Ammon's horn (tissue), 1 donor: ENCODE measurements at regions not wholly inside any gene's neighbourhood (a gene's known extent, or its start where the extent isn't known, plus 50 kb on each side); places are given as distances from the start of the nearest gene placed in this dataset.
"Not testable (repeated sequence)": the region's sequence is repeated elsewhere in the genome, so short reads cannot be mapped to it uniquely, and the experiment has no call there.

ENCODE experiments used
- DNase-seq: peaks from one replicate; pipeline ENCODE4 v3.0.0-alpha.2; 2016; ENCODE audit warnings: low spot score

DNA sequence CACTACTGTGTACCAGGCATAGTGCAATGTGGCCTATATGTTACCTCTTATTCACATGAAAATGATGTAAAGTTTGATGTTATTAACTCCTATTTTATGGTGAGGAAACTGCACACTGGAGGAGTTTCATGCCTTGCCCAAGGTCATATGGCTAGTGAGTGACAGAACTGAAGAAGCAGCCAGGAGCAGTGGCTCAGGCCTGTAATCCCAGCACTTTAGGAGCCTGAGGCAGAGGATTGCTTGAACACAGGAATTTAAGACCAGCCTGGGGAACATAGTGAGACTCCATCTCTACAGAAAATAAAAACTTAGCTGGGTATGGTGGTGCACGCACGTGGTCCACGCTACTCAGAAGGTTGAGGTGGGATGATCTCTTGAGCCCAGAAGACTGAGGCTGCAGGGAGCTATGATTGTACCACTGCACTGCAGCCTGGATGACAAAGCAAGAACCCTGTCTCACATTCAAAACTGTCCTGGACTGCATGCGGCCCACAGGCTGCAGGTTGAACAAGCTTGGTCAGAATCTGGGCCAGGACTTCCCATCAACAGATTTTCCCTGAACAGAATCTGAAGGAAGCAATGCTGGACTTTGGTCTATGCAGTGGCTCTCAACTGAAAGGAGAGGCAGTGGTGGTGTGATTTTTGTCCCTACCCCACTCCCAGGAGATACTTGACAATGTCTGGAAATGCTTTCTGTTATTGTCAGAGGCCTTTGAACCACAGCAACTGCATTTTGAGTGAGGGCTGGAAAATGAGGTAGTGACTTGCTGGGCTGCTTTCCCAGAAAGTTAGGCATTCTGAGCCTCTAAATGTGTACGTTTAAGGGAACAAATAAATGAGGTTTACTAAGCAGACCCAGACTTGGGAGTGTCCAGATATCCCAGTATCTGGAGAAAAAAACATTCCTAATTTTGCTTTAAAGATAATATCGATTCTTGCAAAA lies 479.5 kb downstream of the TMEM114 start:
- no peak for DNase-seq

- no peak for DNase-seq
These were observed 480.6 kb downstream of the TMEM114 start for GRCh38 chr16:8109510-8110369.

DNA sequence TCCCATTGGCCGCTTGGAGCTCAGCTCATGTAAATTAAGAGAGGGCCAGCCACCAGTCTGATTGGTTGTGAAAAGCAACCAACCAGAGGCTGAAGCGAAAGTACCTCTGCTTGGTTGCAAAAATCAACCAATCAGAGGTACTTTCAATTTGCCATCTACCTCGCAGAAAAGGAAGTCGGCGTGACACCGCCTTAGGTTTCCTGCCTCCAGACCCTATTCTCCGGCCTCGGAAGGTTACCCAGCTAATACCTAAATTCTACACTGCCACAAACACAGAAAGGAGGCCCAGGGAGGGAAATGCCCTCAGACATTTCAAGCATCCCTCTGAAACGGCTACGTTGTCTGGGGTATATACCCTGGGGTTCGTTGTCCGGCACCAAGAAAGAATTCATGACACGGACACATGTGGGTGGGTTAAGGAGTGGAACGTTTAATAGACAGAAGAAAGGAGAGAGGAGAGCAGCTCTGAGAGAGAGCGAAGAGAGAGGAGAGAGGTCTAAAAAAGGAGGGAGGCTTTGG lies 481.3 kb downstream of the TMEM114 start:
- no peak for DNase-seq

DNA sequence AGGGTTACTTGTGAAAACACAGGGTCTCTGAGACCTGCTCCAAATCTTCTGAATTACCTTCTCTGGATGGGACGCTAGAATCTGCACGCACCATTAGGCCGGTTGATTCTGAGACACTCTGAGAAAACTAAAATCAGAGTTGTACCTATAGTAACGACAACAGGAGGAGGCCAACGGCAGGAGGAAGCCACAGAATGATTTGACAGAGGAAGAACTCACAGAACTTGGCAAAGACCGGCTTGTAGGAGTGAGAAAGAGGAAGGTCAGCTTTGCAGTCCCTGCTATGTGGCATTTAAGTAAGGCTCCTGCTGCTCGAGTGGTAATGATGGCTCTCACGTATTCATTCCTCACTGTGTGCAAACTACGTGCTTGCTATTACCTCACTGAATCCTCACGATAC lies 483.0 kb downstream of the TMEM114 start:
- DNase-seq, result no peak

DNA sequence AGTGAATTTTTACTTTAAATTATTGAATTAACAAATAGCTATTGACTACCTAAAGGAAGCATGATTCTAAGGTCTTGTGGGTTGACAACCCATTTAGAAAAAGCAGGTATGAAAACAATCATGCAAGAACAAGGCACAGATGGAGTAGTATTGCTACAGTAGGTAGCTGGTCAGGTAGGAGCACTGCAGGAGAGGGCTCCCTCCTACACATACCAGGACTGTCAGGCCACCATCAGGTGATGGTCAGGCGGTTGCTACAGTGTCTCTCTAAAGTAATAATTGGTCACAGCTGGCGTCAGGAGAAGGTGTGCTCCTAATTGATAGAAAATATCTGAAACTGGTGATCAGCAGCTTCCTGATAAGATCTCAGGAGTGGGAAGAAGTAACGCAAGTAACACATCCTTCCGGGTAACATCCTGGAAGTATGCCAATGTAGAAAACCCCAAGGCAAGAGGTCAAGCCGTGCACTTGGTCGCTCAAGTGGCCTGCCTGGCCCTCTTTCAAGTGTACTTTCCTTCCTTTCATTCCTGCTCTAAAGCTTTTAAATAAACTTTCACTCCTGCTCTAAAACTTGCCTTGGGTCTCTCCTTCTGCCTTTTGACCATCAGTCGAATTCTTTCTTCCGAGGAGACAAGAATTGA lies 486.5 kb downstream of the TMEM114 start:
- no peak for DNase-seq

- DNase-seq, result no peak
These were observed 490.7 kb downstream of the TMEM114 start for GRCh38 chr16:8099586-8099985.

DNA sequence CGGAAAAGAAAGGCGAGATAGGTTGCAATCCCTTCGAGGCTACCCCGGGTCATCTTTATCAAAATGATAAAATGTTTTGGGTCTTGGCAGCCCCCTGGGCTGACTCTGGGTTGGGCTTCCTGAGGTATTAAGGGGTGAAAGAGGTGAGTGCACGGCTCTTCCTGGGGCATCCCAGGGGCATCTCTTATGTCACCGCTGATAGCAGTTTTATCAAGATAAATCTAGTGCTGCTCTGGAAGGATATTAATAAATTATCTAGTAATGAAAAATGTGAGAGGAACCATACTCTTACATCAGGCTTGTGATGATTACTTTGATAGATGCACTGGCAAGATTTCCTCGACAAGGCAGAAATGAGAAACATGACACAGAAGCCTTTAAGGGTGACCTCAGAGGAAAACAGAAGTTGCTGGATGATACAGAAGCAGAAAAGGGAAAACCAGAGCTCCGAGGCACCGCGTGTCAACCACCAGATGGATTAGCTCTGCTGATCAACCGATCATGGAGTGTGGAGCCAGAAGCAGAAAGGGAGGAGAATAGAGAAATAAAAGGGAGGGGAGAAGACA lies 491.3 kb downstream of the TMEM114 start:
- DNase-seq, result no peak

- DNase-seq, result no peak
These were observed 494.1 kb downstream of the TMEM114 start for GRCh38 chr16:8096211-8096610.

GRCh38 chr16:8094696-8095095 lies 495.6 kb downstream of the TMEM114 start:
- no peak for DNase-seq

- no peak for DNase-seq
These were observed 501.4 kb downstream of the TMEM114 start for GRCh38 chr16:8088820-8089338.

DNA sequence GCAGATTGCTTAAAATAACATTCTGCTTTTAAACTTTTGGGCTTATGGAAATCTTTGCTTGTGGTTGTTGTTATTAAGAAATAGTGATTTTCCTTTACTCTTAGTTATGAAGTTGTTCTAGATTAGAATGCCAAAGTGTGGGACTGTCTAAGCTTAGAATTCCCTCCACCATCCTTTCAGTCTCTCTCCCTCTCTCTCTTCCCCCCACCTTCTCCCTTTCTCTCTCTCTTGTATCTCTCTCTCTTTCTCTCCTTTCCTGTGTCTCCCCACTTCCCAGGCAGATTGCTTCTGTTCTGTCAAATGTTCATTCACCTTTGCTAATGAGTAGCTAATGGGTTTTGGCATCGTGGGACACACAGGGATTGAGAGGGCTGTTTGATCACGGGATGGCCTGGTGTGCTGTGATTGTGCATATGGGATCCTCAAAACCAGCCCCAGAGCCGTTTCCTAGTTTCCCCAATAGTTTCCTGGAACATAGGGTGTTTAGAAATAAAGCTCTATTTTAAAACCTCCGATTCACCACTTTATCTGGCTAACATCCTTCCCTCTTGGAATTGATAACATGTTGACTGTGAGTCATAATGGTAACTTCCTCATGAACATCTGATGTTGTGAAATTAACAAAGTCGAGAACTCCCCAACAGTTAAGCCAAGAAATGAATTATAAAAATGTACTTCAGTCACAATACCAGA lies 502.6 kb downstream of the TMEM114 start:
- DNase-seq, result peak; percentile 22

- DNase-seq, result no peak
These were observed 503.2 kb downstream of the TMEM114 start for GRCh38 chr16:8087146-8087545.

DNA sequence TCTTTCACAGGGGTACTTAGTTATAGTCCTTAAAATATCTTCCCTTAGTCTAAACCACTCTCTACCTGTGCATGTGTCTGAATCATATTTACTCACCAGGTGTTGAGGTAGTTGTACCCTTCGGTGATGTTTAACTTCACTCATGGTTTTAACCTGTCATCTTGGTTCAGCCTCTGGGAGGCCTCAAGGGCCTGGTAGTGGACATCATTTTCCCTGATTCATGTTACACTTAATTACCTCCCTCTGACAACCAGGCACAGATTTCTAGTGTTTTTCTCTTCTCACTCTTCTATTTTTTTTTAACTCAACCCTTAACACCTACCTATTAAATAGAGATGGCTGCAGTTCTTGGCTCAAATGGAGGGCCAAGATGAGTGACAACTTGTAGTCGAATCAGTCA lies 505.4 kb downstream of the TMEM114 start:
- DNase-seq, result no peak

DNA sequence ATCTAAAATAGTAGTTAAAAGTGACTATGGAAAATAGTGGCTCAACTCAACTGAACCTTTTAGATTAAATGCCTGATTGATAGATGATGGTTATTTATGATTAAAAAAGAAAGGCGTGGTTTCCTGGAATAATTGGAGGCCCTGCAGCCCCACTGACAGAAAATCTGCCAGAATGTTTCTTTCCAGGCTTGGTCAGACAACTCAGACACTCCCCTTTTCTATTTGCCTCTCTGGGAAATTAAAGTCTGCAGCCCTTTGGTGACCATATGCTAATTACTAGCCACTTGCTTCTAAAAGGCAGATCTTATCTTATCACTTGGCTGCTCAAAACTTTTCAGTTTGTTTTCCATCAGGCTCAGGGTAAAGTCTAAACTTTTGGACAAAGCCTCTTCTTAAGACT lies 506.0 kb downstream of the TMEM114 start:
- no peak for DNase-seq

DNA sequence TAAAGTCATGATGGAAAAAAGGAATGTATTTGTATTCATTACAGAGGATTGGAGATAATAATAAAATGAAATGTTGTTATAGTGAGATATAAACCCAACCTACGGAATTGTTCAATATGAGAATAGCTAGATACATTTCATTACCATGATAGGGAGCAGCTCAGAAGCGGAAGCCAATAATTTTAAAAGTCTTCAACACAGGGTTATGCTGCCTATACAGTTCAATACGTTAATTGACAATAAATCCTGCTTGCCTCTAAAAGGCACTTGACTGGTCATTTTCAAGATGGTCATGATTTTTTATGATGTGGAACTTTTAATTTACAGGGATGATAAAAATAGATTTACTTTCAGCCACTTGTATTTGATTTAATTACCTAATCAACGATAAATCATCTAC lies 506.8 kb downstream of the TMEM114 start:
- DNase-seq, result no peak

GRCh38 chr16:8080817-8081216 lies 509.5 kb downstream of the TMEM114 start:
- no peak for DNase-seq

GRCh38 chr16:8075271-8075670 lies 515.0 kb downstream of the TMEM114 start:
- peak; percentile 6 for DNase-seq

DNA sequence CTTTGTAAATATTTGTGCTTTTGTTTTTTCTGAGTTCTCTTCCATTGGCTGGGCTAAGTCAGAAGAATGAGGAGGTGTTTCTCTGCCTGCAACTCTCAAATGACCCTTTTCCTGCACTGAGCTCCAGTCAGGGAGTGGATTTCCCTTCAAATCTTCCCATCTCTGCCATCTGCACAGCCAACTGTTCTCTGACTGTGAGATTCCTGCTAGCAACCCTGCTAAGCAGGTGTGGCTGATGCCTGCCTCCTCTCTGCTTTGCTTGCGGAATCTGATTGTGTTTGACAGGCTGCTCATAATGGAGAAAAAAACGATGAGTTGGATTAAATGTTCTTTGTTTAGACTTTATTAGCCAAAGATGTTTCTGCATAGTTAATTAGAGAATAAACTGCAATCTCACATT lies 519.8 kb downstream of the TMEM114 start:
- peak; percentile 22 for DNase-seq

- DNase-seq, result not testable (repeated sequence)
These were observed 522.1 kb downstream of the TMEM114 start for GRCh38 chr16:8068225-8068624.

DNA sequence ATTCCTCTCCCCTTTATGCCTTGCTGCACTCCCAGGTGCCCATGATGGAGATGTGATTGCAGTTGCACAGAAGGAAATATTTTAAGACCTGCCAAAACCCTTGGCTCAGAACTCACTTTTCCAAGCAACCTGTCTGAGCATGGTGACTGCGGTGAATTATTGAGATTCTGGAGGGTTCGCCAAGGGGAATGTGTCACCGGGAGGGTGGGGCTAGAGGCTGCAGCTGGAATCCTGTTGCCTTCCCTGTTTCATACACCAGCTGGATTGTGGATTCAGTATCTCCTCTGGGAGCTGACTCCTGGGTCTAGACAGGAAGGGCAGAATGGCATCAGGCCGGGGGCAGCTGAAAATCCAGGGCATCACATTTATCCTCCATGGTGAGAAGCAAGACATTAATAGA lies 527.2 kb downstream of the TMEM114 start:
- DNase-seq, result no peak

DNA sequence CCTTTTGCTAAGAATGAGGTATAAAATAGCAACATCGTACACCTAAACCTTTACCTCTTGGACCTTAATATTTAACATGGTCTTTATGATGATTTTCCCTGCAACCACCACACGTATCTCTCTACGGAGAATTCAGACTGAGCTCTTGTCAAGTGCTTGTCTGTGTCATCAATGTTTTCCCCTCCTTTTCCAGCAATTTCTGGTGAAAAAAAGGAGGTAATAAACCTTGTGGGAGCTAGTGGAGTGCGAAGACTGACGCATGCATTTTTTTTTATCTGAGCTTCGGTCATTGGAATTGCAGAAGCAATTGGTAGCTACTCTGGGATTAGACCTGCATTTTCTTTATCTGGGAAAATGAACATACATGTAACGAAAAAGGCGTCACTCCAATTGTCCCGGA lies 527.6 kb downstream of the TMEM114 start:
- no peak for DNase-seq
